NCI-H226 (cell line): ENCODE measurements at regions not wholly inside any gene's neighbourhood (a gene's known extent, or its start where the extent isn't known, plus 50 kb on each side); places are given as distances from the start of the nearest gene placed in this dataset.

Experiments used
- DNase-seq: peaks from one replicate; pipeline ENCODE4 v3.0.0-alpha.2; 2015

DNA sequence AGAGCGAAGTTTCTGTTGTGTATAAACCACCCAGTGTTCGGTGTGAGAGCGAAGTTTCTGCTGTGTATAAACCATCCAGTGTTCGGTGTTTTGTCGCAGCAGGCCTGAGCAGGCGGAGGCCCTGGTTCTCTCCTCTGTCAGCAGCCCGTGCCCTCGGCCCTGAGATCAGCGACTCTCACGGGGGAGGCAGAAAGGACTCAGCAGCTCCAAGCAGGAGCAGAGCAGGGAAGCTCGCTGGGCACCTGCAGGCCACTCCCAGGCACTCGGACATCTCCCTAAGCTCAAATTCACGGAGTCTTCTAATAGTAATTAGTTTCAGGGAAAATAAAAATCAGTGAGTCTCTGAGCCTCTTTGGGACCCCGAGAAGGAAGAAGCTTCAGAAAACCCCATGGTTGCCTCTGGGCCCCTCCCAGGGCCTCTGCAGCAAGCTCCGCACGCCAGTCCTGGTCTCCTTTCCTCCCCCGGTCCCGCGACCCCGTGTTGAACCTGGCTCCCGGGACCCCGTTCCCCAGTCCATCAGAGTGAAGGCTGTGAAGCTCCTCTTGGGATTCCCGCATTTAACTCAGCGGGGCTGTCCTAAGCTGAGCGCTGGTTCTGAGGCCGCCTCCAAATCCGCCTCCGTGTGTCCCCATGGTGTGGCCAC lies 81.9 kb upstream of the ADAMTS2 start:
- no peak for DNase-seq

DNA sequence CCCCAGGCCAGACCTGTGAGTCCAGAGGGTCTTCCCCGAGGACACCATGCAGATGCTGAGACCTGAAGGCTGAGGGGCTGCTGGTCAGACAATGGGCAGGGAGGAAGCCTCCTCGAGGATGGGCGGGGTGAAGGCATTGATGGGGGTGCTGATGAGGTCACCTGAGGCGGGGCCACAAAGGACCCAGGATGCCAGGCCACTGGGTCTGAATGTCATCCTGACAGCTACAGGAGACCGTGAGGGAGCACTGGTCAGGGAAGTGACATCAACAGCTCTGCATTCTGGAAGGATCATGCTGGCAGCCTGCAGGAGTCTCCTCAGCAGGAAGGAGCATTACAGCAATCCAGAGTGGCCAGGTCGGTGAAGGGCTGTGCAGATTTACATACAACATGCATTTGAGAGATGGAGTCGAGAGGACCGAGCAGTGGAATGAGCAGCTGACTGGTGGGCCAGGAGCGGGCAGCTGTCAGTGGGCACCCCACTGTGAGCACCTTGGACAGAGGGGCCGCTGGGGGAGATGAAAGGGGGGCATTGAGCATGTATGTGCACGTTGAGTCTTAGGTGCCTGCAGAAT lies 77.7 kb upstream of the ADAMTS2 start:
- DNase-seq, result no peak

DNA sequence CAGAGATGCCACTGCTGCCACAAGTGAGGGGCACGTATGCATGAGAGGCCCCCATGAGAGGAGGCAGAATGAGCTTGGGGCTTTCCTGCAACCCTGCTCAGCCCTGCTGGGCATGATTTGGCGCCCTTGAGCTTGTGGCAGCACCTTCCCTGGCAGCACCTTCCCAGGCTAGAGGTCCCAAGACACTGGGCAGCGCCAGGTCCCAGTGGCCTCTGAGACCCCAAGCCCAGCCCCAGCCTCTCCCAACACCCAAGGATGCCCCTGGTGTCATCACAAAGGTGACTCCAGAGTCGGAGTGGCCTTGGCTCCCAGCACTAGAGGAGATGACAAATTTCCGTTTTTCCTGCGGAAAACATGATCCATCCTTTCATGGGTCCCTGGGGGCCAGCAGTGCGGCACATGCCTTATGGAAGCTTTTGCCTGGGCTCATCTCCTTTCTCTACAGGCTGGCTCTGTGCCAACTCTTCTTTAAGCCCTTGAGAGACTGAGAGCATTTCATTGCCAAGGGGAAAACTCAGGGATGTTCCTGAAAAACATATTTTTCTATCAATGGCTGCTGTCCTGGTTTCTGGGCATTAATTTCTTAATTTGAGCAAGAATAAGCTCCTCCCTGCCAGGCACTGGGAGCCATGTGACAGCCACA lies 77.1 kb upstream of the ADAMTS2 start:
- no peak for DNase-seq

DNA sequence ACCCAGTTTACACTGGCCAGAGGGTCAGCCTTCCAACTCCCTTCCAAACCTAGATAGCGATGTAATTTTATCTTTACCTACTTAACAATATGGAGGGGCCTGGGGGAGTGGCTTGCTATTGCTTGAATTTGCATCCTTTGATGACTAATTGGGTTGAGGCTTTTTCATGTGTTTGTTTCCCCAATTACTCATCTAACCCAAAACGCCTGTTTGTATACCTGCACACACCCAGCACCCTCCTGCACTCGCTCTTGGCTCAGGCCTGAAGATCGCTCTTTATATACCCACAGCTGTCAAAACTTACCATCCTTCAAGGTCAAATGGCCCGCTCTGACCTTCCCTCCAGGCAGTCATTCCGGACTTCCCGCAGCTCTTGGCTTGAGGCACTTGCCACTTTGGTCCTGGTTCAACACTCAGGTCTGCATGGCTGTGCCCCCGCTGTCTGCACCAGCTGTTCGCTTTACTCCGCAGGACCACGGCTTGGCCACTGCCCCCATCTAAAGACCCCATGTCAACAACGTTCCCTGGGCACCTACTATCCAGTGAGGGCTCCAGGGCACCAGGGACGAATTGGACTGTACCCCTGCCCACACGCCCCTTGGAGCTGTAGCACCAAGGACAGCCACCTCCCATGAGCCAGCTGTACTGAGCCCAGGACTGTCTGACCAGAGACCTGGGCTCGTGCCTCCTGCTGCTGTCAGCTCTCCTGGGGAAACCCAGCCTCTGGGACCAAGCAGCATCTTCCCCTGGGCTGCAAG lies 76.1 kb upstream of the ADAMTS2 start:
- DNase-seq, result no peak

DNA sequence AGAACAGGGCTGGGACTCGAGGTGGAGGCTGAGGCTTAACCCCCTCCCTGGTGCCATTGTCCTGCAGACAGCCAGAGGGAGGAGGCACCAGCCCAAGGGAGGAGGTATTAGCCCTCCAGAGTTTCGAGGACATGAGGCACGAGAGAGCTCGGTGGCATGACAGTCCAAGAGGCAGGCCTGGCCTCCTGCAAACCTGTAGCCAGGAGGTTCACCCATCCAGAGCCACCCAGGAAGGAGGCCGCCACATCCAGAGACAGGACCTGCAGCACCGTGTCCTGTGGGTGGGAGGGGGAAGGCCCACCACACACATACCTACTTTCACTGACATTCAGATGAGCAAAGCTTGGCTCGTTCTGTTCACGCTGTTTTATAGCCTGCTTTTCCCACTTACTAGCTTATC lies 75.2 kb upstream of the ADAMTS2 start:
- DNase-seq, result no peak

DNA sequence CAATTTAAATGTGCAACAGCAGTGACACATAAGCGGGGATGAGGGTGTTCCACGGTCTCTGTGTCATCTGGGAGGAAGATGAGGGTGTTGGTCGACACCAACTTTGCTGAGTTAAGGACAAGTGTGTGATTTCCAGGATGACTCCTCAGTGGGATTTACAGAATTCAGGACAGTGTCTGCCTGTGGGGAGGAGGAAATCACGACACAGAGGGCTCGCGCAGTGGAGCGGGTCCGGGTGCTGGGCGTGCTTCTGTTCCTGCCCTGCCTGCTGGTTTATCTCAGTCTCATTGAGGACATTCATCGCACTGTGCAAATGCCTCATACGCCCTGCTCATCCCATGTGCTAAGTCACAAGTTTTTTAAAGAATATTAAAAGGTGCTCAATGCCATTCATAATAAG lies 73.7 kb upstream of the ADAMTS2 start:
- no peak for DNase-seq

DNA sequence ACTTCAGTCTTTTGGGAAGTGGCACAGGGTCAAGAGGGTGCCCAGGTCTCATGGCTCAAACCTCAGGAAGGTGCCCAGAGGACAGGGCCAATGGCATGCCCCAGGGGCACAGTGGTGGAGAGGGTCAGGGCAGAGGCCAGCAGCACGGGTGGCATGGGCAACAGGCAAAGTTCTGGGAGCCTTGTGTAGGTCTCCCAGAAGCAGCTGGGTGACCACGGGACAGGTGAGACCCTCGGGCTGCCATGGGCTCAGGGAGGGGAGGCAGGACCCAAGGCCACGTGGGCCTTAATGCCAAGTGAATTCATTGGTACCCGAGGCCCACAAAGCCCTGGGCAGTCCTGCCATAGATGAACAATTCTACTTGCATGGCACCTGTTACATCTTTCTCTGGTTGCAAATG lies 72.4 kb upstream of the ADAMTS2 start:
- no peak for DNase-seq

DNA sequence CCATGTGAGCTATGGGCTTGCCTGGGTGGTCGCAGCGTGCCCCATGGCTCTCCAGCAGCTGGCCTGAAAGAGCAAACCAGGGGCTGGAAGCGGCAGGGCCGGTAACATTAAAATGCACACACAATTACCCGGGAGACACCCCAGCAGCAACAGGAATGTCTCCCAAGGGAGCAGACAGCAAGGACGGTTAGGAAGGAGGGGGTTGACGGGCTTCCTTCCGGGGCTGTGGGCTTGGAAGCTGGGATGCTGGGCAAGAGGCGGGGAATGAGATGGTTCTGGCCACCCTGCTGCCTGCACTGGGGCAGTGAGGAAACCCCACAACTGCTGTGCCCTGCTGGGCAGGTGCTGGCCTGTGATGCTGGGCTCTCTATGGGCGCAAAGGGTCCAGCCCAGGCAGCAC lies 71.8 kb upstream of the ADAMTS2 start:
- no peak for DNase-seq

DNA sequence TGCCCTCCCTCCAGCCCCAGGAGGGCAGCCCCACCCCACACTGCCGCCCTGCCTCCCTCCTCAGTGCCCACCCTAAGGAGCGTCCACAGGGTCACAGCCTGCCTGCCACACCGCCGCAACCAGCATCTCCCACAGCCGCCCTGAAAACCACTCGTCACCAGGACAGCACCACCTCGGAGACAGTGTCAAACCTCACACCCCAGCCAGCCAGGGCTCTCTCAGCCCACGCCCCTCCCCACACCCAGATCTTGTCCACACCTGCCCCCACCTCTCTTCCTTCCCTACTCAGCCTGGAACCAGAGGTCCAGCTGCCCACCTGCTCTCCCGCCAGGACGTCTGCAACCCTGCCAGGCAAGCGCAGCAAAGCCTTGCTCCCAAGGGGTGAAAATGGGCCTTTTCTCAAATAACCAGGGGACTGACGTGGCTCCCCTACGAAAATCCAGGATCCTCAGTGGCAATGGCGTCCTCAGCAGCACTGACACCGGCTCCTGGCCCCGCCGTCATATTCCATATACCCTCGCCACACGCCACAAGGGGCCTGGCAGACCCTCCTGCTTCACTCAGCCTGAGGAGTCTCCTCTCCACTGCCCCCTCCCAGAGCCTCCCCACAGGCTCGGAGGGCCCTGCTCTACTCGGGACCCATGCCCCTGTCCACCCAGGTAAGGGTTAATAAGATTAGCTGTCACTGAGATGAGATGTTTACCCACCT lies 71.0 kb upstream of the ADAMTS2 start:
- DNase-seq, result no peak

DNA sequence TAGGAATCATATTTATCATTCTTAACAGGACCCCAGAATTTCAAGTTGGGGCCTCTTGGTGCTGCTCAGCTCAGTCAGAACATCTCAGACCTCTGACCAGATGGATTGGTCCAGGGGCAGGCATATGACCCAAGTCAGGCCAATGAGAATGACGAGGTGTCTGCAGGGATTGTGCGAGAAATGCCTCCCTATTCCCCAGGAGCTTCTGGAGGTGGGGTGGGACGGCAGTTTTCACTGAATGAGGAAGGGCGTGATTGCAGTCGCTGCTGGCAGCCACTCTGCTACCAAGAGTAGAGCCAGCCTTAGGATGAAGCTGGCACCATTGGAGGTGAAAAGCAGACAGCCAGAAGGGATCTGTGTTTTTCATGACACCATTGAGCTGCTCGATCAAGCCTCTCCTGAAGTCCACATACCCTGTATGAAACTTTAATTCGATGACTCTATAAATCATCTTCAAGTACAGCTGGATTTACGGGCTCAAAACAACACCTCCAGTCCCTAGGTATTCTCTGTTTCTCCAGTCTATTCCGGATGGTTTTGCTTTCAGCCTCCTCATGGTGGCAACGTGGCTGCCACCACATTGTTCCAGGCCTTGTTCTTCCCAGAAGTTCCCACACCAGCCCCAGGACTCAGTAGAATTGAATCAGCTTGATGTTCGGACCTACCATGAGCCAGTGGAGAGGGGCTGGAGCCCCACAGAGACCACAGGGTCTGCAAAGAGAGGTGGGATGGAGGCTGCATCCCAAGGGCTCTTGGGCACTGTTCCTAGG lies 70.2 kb upstream of the ADAMTS2 start:
- DNase-seq, result no peak

DNA sequence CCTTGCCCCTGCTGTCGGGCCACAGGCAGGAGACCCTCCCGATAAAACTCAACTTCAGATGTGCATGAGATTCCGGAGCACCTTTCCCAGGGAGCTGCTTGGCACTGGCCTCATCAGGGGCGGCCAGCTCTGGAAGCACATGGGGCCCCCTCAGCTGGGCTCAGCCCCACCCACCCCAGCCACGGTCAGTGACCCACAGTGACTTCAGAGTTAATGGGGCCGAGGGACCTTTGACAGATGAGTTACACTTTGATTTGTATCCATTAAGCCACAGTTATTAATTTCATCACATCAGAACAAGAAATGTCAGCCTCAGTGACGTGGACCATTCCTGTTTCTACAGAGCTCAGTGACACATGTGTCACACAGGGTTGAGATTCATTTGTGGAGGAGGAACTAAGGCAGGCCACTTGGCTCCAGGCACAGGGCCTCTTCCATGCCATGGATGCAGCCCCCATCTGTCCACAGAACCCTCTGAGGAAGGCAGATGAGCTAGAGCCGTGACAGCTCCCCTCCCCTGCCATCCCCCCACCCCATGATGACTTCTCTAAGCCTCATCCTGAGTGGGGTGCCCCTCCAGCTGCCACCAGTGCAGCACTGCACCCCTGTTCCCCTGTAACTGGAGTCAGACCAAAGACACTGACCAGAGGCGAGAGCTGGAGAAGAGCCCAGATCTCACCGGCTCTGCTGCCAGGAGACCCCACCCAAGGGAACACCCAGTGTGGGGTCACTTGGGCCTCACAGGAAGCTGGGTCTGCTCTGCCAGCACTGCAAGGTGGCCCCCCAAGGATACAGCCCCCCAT lies 69.4 kb upstream of the ADAMTS2 start:
- no peak for DNase-seq

DNA sequence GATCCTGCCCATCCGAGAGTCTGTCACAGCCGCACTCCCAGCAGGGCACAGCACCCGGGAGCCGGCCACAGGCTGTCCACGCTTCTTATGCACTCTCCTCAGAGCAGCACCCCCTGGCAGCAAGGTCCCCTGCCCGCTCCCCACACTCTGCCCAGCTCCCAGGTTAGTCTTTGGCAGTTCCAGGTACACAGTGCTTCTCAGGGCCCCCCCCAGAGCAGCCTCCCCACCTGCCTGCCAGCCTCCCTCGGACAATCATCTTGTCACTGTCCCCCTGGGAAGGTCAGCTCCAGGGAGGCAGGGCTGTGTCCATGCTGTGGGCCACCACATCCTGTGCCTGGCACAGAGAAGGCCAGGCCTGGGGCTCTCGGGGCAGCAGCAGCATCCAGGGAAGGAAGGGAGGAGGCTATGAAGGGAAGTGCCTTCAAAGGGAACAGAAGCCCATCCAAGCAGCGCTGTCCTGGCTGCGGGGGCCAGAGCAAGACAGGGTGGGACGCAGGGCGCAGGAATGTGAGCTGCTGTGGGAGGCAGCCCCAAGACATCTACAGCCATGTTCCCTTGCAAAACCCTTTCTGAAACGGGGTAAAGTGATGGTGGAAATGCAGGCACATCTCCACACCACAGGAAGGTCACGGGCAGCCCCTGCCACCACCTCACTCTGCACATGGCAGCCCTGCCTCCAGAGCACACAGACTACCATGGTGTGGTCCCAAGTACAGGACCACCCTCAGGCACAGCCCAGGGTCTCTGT lies 68.6 kb upstream of the ADAMTS2 start:
- DNase-seq, result no peak

DNA sequence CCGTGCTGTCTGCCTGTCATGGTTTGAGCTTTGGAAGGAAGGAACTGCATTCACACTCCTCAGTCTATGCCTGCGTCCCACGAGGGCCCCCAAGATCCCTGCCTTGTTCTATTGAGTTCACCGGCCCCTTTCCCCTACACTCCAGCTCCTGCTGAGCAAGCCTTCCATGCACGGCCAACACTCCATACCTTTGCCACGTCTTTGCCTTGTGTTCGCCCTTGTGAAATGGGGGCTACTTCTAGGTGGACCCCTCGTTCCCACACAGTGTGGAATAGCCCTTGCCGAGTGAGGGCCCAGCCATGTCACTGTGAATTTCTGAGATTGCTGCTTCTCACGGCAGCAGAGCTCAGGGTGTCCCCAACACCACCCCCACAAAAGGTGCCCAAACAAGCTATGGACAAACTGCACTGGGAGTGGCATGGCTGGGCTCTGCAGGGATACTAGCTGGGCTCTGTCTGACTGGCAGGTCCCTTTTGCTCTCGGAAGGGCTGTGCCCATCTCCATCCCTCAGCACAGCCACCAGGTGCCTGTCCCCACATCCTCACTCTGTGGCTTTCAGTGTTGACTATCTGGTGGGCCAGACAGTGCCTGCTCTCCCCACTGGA lies 67.9 kb upstream of the ADAMTS2 start:
- DNase-seq, result no peak

DNA sequence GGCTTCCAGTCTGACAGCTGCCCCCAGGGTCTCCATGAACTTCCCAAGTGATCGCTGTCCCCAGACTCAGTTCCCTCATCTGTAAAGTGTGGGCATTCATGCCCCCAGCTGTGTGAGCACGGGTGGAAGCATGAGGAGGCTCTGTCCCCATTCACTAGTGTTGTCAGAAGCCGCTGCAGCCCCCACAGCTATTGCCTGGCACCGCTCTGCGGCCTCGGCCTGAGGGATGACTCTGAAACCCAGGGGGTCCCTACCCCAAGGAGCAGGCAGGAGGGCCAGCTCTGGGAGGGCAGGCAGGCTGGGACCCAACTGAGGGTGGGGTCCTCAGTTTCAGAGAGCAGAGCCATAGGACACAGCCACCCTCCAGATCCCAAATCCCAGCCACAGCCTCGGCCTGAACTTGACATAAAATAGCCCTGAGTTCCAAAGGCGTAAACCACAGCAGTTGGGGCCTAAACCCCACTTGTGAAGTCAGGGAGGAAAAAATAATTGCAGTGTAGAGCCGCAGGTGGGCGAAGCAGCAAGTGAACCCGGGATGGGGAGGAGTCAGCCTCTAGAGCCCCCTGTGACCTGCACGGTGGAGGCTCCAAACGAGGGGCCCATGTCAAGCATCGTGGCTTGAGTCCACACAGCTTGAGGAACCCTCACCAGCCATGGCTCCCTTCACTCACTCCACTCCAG lies 66.0 kb upstream of the ADAMTS2 start:
- no peak for DNase-seq

DNA sequence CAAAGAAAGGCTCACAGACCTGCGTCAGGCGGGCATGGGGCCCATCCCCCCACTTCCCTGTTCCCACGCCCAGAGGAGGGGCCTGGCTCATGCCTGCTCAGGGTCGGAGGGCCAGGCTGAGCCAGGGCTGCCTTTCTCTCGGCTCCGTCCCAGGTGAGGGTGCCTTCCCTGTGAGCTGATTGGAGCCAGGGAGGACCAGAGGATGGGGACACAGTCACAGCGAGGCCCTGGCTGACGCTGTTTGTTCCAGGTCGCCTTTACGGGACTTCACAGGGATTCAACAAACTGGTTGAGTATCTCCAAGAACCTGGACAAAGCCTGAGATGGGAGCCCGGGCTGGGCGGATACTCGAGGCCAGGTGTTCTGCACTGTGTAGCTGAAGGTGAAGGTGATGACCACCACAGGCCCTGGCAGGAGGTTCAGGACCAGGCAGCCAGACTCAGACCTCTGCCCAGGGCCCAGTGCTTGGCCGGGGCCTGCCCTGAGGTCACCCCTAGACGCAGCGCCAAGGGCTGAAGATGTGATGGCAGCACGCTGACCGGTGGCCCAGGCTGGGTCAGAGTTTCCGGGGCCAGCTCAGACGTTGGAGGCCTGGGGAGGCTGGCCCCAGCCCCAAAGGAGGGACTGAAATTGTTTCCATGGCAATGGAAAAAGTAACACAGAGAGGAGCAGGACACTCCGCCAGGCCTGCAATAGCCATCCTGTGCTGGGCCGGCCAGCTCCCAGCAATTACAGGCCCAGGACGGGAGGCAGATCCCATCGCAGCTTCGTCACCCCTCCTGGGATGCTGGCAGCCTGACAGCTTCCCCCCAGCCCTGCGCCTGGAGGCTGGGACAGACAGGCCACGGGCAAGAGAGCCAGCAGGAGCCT lies 65.3 kb upstream of the ADAMTS2 start:
- DNase-seq, result no peak

DNA sequence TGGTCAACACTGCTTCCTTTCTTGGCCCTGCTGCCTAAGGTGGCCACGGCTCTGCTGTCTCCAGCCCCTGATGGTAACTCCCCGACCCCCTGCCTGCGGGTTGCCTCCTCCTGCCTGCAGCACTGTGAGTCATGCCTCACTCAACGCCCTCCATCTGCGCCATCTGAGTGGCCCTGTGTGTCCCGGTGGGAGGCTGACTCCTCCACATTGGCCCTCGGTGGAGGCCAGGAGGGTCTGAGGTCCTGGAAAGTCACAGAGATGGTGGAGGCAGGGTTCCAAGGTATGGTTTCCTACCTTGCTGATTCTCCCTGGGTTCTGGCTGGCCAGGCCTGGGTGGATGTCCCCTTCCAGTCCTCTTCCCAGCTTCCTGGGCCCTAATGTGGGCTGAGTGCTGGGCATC lies 64.5 kb upstream of the ADAMTS2 start:
- no peak for DNase-seq

DNA sequence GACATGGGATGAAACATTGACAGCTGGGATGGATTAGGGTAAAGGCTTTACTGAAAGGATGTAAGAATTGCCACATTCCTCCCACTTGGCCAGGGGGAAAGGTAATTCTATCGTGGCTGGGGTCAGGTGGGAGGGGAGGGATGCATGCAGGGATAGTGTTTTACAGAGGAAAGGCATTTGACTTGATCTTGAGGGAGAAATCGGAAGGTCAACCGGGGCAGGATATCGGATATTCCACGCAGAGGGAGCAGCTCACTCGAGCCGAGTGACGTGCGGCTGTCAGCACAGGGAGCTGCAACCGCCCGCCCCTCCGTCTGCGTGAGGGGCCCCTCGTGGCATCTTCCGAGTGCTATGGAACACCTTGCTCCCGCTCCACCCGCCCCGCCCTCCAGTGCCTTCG lies 63.4 kb upstream of the ADAMTS2 start:
- DNase-seq, result no peak
